Fibroblast of skin of left biceps (primary cell): ENCODE measurements at regions not wholly inside any gene's neighbourhood (a gene's known extent, or its start where the extent isn't known, plus 50 kb on each side); places are given as distances from the start of the nearest gene placed in this dataset.

ENCODE experiments used
- DNase-seq, 2 experiments: peaks; one replicate each; pipeline ENCODE4 v3.0.0-alpha.2; 2013; ENCODE audit warnings: low read depth in 2 of 2

DNA sequence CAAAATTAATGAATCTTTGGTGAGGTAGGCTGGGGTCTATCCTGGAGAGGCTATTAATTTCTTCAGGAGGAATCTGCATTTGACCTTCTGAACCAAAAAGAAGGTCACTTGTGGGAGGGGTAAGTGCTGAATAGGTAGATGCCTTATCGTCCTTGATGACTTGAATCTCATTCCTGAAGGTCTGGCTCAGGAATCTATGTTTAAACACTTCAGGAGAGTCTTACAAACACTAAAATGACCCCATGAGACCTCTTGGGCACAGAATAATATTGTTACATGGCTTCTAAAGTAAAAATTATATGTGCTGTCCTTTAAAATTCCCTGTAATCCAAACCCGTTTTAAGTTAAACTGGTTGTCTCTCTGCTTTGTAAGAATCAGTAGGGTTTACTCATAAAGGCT, 55.0 kb upstream of the FGGY start:
- DNase-seq = no peak

DNA sequence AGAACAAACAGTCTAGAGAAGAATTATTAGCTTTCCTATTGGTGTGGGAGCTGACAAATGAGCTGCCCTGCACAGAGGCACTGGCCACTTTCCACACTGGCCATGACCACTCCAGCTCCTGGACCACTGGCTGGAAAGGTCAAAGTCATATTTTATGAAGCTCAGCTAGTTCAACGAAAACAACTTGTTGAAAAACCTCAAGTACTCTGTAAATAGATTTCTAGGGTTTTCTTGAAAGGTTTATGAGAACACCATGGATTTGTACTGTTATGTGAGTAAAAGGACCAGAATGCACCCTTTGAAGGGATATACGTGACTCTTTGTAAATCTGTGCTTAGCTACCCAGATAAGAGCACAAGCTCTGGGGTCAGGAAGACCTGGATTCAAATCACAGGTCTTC, 54.5 kb upstream of the FGGY start:
- DNase-seq = no peak

DNA sequence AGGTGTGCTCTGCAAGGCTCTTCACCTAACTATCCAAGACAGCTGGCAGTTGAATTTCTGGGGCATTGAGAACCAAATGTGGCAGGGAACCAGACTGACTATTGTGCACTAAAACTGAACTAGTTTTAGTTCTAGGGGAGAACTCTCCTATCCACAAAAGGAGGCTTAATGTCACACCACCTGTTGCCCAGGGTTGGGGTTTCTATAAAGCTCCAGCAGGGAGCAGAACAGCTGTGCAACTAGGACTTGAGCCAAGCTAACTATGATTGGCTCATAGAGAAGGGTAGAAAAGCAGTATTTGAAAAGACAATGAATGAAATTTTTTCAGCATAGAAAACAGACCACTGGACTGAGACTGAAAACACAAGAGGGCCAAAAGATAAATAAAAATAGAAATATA, 53.3 kb upstream of the FGGY start:
- no peak for DNase-seq

DNA sequence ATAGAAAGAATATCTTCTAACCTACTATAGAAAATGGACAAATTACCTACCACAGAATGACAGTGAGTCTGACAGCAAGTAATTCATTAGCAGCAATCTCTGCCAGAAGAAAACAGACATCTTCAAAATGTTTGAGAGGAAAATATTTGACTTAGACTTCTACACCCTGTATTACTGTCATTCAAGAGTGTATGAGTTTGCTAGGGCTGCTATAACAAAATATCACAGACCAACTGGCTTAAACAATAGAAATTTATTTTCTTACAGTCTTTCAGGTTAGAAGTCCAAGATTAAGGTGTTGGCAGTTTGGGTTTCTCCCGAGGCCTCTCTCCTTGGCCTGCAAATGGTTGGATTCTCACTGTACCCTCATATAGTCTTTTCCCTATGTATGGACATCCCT, 52.9 kb upstream of the FGGY start:
- no peak for DNase-seq

DNA sequence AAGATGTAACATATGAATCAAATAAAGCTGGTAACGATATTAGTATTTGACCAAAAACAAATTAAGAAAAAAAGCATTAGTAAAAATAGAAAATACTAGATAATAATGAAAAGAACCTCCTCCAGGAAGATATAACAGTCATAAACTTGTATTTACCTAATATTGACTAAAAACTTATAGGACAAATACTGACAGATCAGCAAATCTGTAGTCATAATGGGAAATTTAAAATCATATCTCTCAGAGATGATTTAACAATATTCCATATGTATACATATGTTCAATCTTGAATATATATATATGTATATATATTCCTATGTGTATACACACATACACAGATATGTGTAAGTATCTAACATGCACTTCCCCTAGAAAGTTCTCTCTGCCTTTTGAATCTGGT, 52.0 kb upstream of the FGGY start:
- DNase-seq = no peak
